ENCODE measurements at regions not wholly inside any gene's neighbourhood (a gene's known extent, or its start where the extent isn't known, plus 50 kb on each side); places are given as distances from the start of the nearest gene placed in this dataset.

DNA sequence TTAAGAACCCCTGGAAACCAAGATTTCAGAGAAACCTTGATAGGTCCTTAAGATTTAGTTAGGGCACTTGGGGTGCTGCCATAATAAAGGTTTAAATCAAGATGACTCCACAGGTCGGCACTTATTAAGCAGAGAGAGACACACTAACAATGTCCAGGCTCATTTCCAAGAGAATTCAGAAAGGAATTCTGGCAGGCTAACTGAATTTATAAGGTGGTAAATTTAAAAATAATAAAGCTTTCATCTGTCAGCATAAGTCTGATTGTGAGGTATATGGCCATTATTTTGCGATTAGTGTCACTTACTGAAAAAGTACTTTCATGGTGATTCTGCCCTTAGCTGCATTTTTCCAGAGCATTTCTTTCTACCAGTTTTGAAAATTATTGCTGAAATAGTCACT, 472.7 kb downstream of the ARAP2 start:
- DNase-seq (ENCODE audit: low read depth in 1 of 2, low spot score in 2 of 2) (no peak), FAIRE-seq (no peak)
- no peak overlapping the region for H2BK15ac ChIP-seq (ENCODE audit: low read length)
- H3K18ac ChIP-seq (ENCODE audit: extremely low read depth, low read length) = no peak overlapping the region
- H2BK20ac ChIP-seq (ENCODE audit: low read length) = no peak overlapping the region
- ChIA-PET POLR2A (ENCODE audit: partially characterized antibody) (no interaction called here), CTCF (ENCODE audit: partially characterized antibody) (no interaction called here)
- no peaks in the 10 kb centered on the region for H4K20me1 ChIP-seq (replicated peaks in 1 of 2; ENCODE audit: control insufficient read depth in 1 of 2, insufficient read depth in 2 of 2, low read length in 2 of 2)
- H4K8ac ChIP-seq (ENCODE audit: extremely low read depth, insufficient read depth, low read length) = no peak overlapping the region
- H3K4me1 ChIP-seq (replicated peaks in 1 of 4; ENCODE audit: control insufficient read depth in 3 of 4, insufficient read depth in 4 of 4, low read length in 3 of 4) = no peaks in the 10 kb centered on the region
- no peaks in the 10 kb centered on the region for H3K36me3 ChIP-seq (ENCODE audit: control insufficient read depth in 2 of 4, insufficient read depth in 4 of 4, low read length in 3 of 4)
- no peak overlapping the region for H2BK5ac ChIP-seq (ENCODE audit: low read depth, low read length)
- H3K4me2 ChIP-seq (ENCODE audit: insufficient read depth in 1 of 2, low read depth in 2 of 2, low read length in 2 of 2) = no peak overlapping the region
- no peak overlapping the region for H4K91ac ChIP-seq (replicated peaks; ENCODE audit: insufficient read length, low read length)
- no peaks in the 10 kb centered on the region for H3K79me1 ChIP-seq (ENCODE audit: low read depth, low read length)
- no peaks in the 10 kb centered on the region for H3K79me2 ChIP-seq (ENCODE audit: control insufficient read depth in 1 of 2, insufficient read depth in 2 of 2, low read length in 2 of 2)
- H3K56ac ChIP-seq (replicated peaks; ENCODE audit: insufficient read length, low read depth, low read length) = no peak overlapping the region
- H3K9me3 ChIP-seq (ENCODE audit: insufficient read depth in 2 of 2, low read depth in 1 of 2, low read length in 1 of 2) = no peaks in the 10 kb centered on the region
- no peak overlapping the region for H2BK120ac ChIP-seq (replicated peaks; ENCODE audit: low read depth, low read length)
- H3K4ac ChIP-seq (replicated peaks; ENCODE audit: insufficient read length, low read depth, low read length) = no peak overlapping the region
- no peak overlapping the region for H3K27ac ChIP-seq (ENCODE audit: low read depth, low read length)
- no peak overlapping the region for H3K9ac ChIP-seq (replicated peaks in 1 of 4; ENCODE audit: extremely low read depth in 1 of 4, low read depth in 3 of 4, low read length in 3 of 4)
- no peak overlapping the region for H3K23ac ChIP-seq (ENCODE audit: insufficient read length)
- H4K5ac ChIP-seq (ENCODE audit: insufficient read length, low read depth, low read length) = no peak overlapping the region
- no peak overlapping the region for H2AK5ac ChIP-seq (ENCODE audit: low read depth, low read length)
- no peak overlapping the region for H2AFZ ChIP-seq (ENCODE audit: low read length)
- no peaks in the 10 kb centered on the region for H3K27me3 ChIP-seq (replicated peaks in 1 of 4; ENCODE audit: control insufficient read depth in 3 of 4, extremely low read depth in 1 of 4, insufficient read depth in 3 of 4, low read length in 3 of 4)
- H3K23me2 ChIP-seq (ENCODE audit: low read depth, low read length) = no peaks in the 10 kb centered on the region
- no peak overlapping the region for H3K14ac ChIP-seq (ENCODE audit: insufficient read length)
- 95% methylated on average over 2 of the region's 2 CpGs; no CpG with 5 or more reads in 1 of the 2 experiments for WGBS, 2 experiments (ENCODE audit: extremely low coverage in 1 of 2, insufficient coverage in 1 of 2, insufficient read length in 1 of 2, insufficient replicate concordance in 2 of 2, low coverage in 1 of 2, low lambda C conversion rate in 2 of 2, missing lambda C conversion rate in 1 of 2)
- no peak overlapping the region for H2BK12ac ChIP-seq (ENCODE audit: low read depth, low read length)
- H3K4me3 ChIP-seq (ENCODE audit: extremely low read depth in 1 of 4, insufficient read depth in 2 of 4, low read depth in 3 of 4, low read length in 4 of 4) = no peak overlapping the region
- TF ChIP-seq JUN (IDR thresholded peaks at IDR 0.05; ENCODE audit: low read depth, low read length) = no peak
- TF ChIP-seq HDAC2 (IDR thresholded peaks at IDR 0.05; ENCODE audit: borderline replicate concordance in 1 of 2, low read depth in 2 of 2, low read length in 2 of 2) = no peak
- TF ChIP-seq KDM1A (IDR thresholded peaks at IDR 0.05; ENCODE audit: borderline replicate concordance, low read length) = no peak
- TF ChIP-seq, protein P1, sequence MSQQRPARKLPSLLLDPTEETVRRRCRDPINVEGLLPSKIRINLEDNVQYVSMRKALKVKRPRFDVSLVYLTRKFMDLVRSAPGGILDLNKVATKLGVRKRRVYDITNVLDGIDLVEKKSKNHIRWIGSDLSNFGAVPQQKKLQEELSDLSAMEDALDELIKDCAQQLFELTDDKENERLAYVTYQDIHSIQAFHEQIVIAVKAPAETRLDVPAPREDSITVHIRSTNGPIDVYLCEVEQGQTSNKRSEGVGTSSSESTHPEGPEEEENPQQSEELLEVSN (IDR thresholded peaks at IDR 0.05) = no peak
- TF ChIP-seq, protein P2, sequence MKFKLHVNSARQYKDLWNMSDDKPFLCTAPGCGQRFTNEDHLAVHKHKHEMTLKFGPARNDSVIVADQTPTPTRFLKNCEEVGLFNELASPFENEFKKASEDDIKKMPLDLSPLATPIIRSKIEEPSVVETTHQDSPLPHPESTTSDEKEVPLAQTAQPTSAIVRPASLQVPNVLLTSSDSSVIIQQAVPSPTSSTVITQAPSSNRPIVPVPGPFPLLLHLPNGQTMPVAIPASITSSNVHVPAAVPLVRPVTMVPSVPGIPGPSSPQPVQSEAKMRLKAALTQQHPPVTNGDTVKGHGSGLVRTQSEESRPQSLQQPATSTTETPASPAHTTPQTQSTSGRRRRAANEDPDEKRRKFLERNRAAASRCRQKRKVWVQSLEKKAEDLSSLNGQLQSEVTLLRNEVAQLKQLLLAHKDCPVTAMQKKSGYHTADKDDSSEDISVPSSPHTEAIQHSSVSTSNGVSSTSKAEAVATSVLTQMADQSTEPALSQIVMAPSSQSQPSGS (IDR thresholded peaks at IDR 0.05; ENCODE audit: low read length) = no peak
- TF ChIP-seq GABPA (IDR thresholded peaks at IDR 0.05; ENCODE audit: borderline replicate concordance, insufficient read depth, low read length) = no peak
- TF ChIP-seq TCF12 (IDR thresholded peaks at IDR 0.05; ENCODE audit: low read depth, low read length) = no peak
